ENCODE measurements at regions not wholly inside any gene's neighbourhood (a gene's known extent, or its start where the extent isn't known, plus 50 kb on each side); places are given as distances from the start of the nearest gene placed in this dataset.

DNA sequence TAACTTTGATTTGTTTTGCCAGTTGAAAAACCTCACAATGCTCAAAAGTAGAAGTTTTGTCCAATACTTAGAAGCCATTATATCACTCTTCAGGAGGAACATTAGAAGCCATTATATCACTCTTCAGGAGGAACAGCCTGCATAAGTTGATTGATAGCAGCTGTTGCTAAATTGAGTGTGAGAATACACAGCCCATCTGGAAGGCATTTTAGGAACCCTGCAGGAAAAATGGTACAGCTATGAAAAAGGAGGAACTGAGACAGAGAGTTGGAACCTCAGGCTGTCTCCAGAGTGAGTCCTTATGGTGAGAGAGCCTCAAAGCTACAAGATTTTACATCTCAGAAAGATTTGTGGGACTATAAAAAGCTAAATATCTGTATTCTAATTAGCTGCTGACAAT, 207.0 kb downstream of the MYRFL start:
- no peaks in the 10 kb centered on the region for H3K27me3 ChIP-seq (ENCODE audit: control insufficient read depth, insufficient read depth, low read length)
- no peaks in the 10 kb centered on the region for H3K79me2 ChIP-seq (ENCODE audit: control insufficient read depth, insufficient read depth, low read length)
- no peak overlapping the region for H3K27ac ChIP-seq (ENCODE audit: insufficient read depth, low read length)
- no peaks in the 10 kb centered on the region for H3K36me3 ChIP-seq (ENCODE audit: control insufficient read depth, insufficient read depth, low read length)
- DNase-seq (ENCODE audit: low read depth in 2 of 2): peak in 1 of 2 donors; percentile 83
- no peak overlapping the region for H3K4me3 ChIP-seq (replicated peaks in 1 of 4; ENCODE audit: control extremely low read depth in 1 of 4, insufficient read depth in 1 of 4, low read depth in 3 of 4, low read length in 4 of 4)
- no peaks in the 10 kb centered on the region for H4K20me1 ChIP-seq (ENCODE audit: control insufficient read depth, extremely low read depth, insufficient read depth, low read length)
- no peak overlapping the region for H2AFZ ChIP-seq (ENCODE audit: low read length)
- H3K4me2 ChIP-seq (ENCODE audit: extremely low read depth, insufficient read depth, low read length): no peak overlapping the region
- no peaks in the 10 kb centered on the region for H3K9me3 ChIP-seq (ENCODE audit: control insufficient read depth, insufficient read depth, low read depth, low read length)
- no peak overlapping the region for H3K9ac ChIP-seq (ENCODE audit: insufficient read depth, low read length)
- H3K4me1 ChIP-seq (ENCODE audit: control insufficient read depth, extremely low read depth, insufficient read depth, low read length): no peaks in the 10 kb centered on the region
- TF ChIP-seq EZH2 (IDR thresholded peaks at IDR 0.05; ENCODE audit: low read length, missing control alignments) (no peak), CTCF (conservative IDR thresholded peaks at IDR 0.05 in 1 of 2, IDR thresholded peaks at IDR 0.05 in 1 of 2; ENCODE audit: low read depth in 1 of 2, low read length in 2 of 2) (no peak)

DNA sequence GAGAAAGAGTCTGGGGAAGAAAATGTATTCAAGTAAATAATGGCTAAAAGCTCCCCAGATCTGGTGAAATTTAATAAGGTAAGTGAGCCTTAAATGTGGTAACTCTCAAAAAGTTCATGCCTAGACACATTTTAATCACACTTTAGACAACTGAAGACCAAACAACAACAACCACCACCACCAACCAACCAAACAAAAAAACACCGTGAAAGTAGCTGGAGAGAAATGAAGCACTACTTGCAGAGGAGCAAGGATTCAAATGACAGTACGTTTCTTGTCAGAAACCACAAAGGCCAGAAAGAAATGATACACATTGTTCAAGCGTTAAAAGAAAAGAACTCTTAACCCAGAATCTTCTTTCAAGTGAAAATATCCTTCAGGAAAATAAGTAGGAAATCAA, 208.3 kb downstream of the MYRFL start:
- no peaks in the 10 kb centered on the region for H4K20me1 ChIP-seq (ENCODE audit: control insufficient read depth, extremely low read depth, insufficient read depth, low read length)
- no peaks in the 10 kb centered on the region for H3K4me1 ChIP-seq (ENCODE audit: control insufficient read depth, extremely low read depth, insufficient read depth, low read length)
- no peak overlapping the region for H3K27ac ChIP-seq (ENCODE audit: insufficient read depth, low read length)
- no peaks in the 10 kb centered on the region for H3K9me3 ChIP-seq (ENCODE audit: control insufficient read depth, insufficient read depth, low read depth, low read length)
- DNase-seq (ENCODE audit: low read depth in 2 of 2): no peak
- no peak overlapping the region for H3K9ac ChIP-seq (ENCODE audit: insufficient read depth, low read length)
- H3K79me2 ChIP-seq (ENCODE audit: control insufficient read depth, insufficient read depth, low read length): no peaks in the 10 kb centered on the region
- H2AFZ ChIP-seq (ENCODE audit: low read length): no peak overlapping the region
- H3K36me3 ChIP-seq (ENCODE audit: control insufficient read depth, insufficient read depth, low read length): no peaks in the 10 kb centered on the region
- no peak overlapping the region for H3K4me3 ChIP-seq (replicated peaks in 1 of 4; ENCODE audit: control extremely low read depth in 1 of 4, insufficient read depth in 1 of 4, low read depth in 3 of 4, low read length in 4 of 4)
- no peak overlapping the region for H3K4me2 ChIP-seq (ENCODE audit: extremely low read depth, insufficient read depth, low read length)
- TF ChIP-seq EZH2 (IDR thresholded peaks at IDR 0.05; ENCODE audit: low read length, missing control alignments) (no peak), CTCF (conservative IDR thresholded peaks at IDR 0.05 in 1 of 2, IDR thresholded peaks at IDR 0.05 in 1 of 2; ENCODE audit: low read depth in 1 of 2, low read length in 2 of 2) (no peak)
- no peaks in the 10 kb centered on the region for H3K27me3 ChIP-seq (ENCODE audit: control insufficient read depth, insufficient read depth, low read length)

GRCh38 chr12:70040141-70040540, 203.1 kb upstream of the CNOT2 start:
- H3K79me2 ChIP-seq (ENCODE audit: control insufficient read depth, insufficient read depth, low read length): no peaks in the 10 kb centered on the region
- no peak overlapping the region for H3K4me3 ChIP-seq (replicated peaks in 1 of 4; ENCODE audit: control extremely low read depth in 1 of 4, insufficient read depth in 1 of 4, low read depth in 3 of 4, low read length in 4 of 4)
- H2AFZ ChIP-seq (ENCODE audit: low read length): no peak overlapping the region
- H3K27me3 ChIP-seq (ENCODE audit: control insufficient read depth, insufficient read depth, low read length): no peaks in the 10 kb centered on the region
- H4K20me1 ChIP-seq (ENCODE audit: control insufficient read depth, extremely low read depth, insufficient read depth, low read length): no peaks in the 10 kb centered on the region
- DNase-seq (ENCODE audit: low read depth in 2 of 2): peak; percentile 50 to 54
- no peak overlapping the region for H3K4me2 ChIP-seq (ENCODE audit: extremely low read depth, insufficient read depth, low read length)
- H3K4me1 ChIP-seq (ENCODE audit: control insufficient read depth, extremely low read depth, insufficient read depth, low read length): no peaks in the 10 kb centered on the region
- H3K9me3 ChIP-seq (ENCODE audit: control insufficient read depth, insufficient read depth, low read depth, low read length): no peaks in the 10 kb centered on the region
- H3K9ac ChIP-seq (ENCODE audit: insufficient read depth, low read length): no peak overlapping the region
- no peak overlapping the region for H3K27ac ChIP-seq (ENCODE audit: insufficient read depth, low read length)
- TF ChIP-seq EZH2 (IDR thresholded peaks at IDR 0.05; ENCODE audit: low read length, missing control alignments) (no peak), CTCF (conservative IDR thresholded peaks at IDR 0.05 in 1 of 2, IDR thresholded peaks at IDR 0.05 in 1 of 2; ENCODE audit: low read depth in 1 of 2, low read length in 2 of 2) (peak in 1 of 2 donors; percentile 21)
- no peaks in the 10 kb centered on the region for H3K36me3 ChIP-seq (ENCODE audit: control insufficient read depth, insufficient read depth, low read length)

Measured in fibroblast of lung (primary cell).